GM12873 (cell line): ENCODE measurements at regions not wholly inside any gene's neighbourhood (a gene's known extent, or its start where the extent isn't known, plus 50 kb on each side); places are given as distances from the start of the nearest gene placed in this dataset.

ENCODE experiments used
- TF ChIP-seq, protein P1 (sequence below): IDR thresholded peaks from 2 replicates; pipeline ENCODE4 v1.5.1; 2012; ENCODE audit warnings: low read depth, mild to moderate bottlenecking, moderate library complexity, low read length, control low read depth; ENCODE audit not compliant: insufficient read depth; ENCODE audit errors: missing control alignments

DNA sequence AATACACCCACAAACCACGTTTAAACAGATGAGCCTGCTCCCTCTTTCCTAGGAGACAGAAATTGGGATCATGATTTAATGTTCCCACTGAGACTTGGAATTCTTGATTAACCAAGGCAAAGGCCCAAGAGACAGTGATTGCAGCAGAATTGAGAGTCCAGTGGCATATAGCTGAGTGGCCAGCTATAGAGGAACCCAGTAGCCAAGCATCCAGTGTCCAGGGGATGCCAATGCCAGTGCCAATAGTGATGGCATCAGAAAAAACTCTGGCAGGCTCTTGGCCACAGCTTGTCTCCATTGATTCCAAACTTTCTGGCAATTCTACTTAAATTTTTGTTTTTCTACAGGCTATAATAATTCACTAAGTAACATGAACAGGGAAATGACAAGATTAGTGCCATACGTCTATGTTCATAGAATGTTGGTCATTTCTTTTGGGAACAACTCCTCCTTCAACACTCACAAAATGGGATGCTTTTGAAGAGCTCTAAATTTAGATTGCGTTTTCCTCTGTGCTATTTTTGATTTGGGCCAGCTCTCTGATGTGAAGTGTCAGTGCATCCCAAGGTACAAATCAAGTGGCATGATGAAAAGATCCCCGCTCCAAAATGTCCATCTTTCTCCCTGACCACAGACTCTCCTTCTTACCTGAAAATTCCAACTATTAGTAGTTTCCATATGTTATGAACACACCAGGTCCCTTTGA, 83.1 kb upstream of the A1CF start:
- TF ChIP-seq, protein P1, sequence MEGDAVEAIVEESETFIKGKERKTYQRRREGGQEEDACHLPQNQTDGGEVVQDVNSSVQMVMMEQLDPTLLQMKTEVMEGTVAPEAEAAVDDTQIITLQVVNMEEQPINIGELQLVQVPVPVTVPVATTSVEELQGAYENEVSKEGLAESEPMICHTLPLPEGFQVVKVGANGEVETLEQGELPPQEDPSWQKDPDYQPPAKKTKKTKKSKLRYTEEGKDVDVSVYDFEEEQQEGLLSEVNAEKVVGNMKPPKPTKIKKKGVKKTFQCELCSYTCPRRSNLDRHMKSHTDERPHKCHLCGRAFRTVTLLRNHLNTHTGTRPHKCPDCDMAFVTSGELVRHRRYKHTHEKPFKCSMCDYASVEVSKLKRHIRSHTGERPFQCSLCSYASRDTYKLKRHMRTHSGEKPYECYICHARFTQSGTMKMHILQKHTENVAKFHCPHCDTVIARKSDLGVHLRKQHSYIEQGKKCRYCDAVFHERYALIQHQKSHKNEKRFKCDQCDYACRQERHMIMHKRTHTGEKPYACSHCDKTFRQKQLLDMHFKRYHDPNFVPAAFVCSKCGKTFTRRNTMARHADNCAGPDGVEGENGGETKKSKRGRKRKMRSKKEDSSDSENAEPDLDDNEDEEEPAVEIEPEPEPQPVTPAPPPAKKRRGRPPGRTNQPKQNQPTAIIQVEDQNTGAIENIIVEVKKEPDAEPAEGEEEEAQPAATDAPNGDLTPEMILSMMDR: no peak

DNA sequence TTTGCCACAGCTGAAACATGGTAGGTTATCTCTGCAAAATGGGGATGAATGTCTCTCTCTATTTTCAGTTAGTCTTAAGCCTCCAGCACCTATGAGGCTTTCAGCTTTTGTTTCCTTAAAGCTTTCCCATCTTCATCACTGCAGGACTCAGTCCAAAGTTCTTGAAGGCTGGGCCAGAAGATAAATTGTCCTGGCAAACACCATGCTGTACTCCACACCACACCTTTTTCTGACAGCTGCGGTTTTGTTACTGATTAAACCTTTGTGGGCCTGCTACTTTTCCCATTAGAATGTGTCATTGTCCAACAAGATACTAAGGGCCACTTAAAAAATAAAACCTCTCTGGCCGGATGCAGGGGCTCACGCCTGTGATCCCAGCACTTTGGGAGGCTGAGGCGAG, 87.2 kb upstream of the A1CF start:
- TF ChIP-seq, protein P1: no peak

DNA sequence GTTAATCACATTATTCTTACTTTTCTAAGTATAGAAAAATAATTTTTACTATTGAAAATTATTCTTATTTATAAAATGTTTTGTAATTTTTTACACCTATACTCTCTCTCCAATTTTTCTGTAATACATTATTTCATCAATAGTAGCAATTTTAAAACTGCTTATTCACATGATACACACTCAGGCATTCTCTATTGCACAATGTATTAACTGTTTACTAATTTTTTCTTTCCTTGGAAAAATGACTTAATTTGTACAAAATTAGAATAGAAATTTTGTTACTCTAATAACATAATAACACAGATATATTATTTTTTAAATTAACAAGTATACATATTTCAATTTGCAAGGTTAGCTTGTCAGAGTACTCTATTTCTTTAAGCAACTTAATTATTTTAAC, 92.9 kb upstream of the PRKG1 start:
- TF ChIP-seq, protein P1: no peak

DNA sequence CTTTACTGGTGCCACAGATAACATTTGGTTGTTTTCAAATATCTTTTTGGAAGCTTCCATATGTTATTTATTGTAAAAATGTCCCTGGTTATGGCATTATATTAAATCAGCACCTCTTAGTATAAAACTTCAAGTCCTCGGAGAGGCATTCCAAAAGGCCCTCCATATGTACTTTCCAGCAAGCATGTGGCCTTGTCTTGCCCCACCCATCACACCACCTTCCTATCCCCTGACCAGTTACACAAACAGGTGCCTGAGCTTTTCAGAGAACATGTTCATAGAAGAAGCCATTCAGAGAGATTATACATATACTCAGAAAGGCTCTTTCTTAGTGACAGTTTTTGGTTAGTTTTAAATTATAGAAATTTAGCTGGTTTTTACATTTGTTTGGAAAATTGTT, 92.4 kb upstream of the PRKG1 start:
- TF ChIP-seq, protein P1: no peak

DNA sequence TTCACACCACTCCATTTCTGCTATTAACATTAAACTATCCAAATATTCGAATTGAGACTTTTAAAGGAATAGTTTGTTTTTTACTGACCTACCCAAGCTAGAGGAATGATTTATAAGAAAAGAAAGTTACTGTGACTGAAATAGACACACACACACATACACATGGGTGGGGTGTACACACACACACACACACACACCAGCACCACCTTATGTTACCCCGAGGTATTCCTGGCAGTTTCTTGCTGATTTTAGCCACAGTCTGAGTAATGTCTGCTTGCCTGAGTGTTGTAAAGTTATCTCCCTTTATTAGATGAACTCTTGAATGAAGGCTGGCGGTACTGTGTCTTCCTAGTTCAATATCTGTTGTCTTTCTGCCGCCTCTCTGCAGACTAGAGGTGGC, 91.3 kb upstream of the PRKG1 start:
- TF ChIP-seq, protein P1: no peak

DNA sequence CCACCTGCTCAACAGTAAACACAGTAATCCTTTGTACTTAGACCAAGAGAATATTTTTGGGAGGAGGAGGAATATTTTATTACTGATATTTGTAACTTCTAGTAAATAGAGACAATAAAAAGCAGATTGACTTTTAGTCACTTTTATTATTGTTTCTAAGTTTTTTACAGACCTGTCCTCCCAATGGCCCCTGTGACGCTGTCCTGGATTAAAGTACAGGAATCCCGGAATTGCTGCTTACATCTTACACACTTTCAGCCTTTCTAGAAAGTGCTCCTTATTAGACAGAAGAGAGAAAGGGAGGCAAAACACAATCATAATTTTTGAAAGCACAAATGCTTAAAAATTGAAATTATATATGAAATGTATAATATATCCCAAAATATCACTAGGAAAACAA, 86.4 kb upstream of the PRKG1 start:
- TF ChIP-seq, protein P1: no peak

DNA sequence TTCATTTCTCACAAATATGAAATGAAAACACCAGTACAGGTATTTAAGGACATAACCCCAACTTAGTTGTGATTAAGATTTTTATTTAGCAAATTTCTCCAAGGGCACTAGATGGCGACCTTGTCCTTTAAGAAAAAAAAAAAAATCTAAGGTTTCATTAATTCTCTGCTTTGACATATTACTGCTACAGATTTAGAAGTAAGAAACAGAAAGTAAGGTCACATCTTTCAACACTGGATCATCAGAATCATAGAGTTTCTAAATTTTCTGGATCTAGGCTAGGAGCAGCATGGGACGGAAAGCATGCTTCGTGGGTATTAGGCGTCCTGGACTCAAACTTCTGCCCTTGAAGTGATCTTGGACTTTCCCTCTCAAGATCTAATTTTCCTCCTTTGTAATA, 85.5 kb upstream of the PRKG1 start:
- TF ChIP-seq, protein P1: peak; percentile 14
